Endothelial cell of umbilical vein (primary cell): ENCODE measurements at regions not wholly inside any gene's neighbourhood (a gene's known extent, or its start where the extent isn't known, plus 50 kb on each side); places are given as distances from the start of the nearest gene placed in this dataset.

ENCODE experiments used
- BruUV-seq: library from RNA; stranded (reverse); fragments of 400-500 nt; replicated peaks from 2 replicates; lab custom pipeline; 2021; lab: Mats Ljungman, UMichigan
- CTCF ChIA-PET: fragments of 300-600, 350-600 bp; sonication (Branson Sonifier 250); formaldehyde crosslinking; loops from one replicate; lab custom pipeline; 2021; ENCODE audit warnings: antibody characterized with exemption, inconsistent platforms; lab: Charles Lee
- POLR2A ChIA-PET: fragments of 300-600, 350-600 bp; sonication (Branson Sonifier 250); formaldehyde crosslinking; loops from one replicate; lab custom pipeline; 2021; ENCODE audit warnings: antibody characterized with exemption, inconsistent platforms; lab: Charles Lee
- DNase-seq: peaks from one replicate; pipeline ENCODE4 v3.0.0-alpha.2; 2011; ENCODE audit warnings: low read depth, low spot score
- FAIRE-seq: peaks from 2 replicates; lab custom pipeline; 2011; peaks lifted over from hg19 to GRCh38; lab: Jason Lieb, UNC
- H2AFZ ChIP-seq: 2 replicates; pipeline ENCODE4 v1.6.0; 2012; ENCODE audit warnings: low read depth, low read length, control low read depth, inconsistent platforms
- H3K27ac ChIP-seq: 2 replicates; pipeline ENCODE4 v1.5.1; 2011; ENCODE audit warnings: low read depth, mild to moderate bottlenecking, control low read depth, low read length, moderate library complexity; ENCODE audit not compliant: insufficient read depth
- H3K27me3 ChIP-seq, 2 experiments: 2 replicates each; pipeline versions ENCODE4 v1.6.0 to v1.6.1; 2011; ENCODE audit warnings: low read length in 2 of 2, mixed read lengths in 1 of 2; ENCODE audit not compliant: control insufficient read depth in 2 of 2, insufficient read depth in 2 of 2
- H3K36me3 ChIP-seq, 2 experiments: 2 replicates in 1 of 2; 3 replicates in 1 of 2; pipeline ENCODE4 v1.5.1; 2011; ENCODE audit warnings: low read length in 2 of 2, mild to moderate bottlenecking in 1 of 2, moderate library complexity in 1 of 2; ENCODE audit not compliant: control insufficient read depth in 2 of 2, insufficient read depth in 2 of 2; ENCODE audit errors: extremely low read depth in 1 of 2
- H3K4me1 ChIP-seq: 3 replicates; pipeline ENCODE4 v1.5.1; 2011; ENCODE audit warnings: mild to moderate bottlenecking, low read length; ENCODE audit not compliant: control insufficient read depth, insufficient read depth; ENCODE audit errors: extremely low read depth
- H3K4me2 ChIP-seq: 2 replicates; pipeline ENCODE4 v1.6.1; 2011; ENCODE audit warnings: low read length, control low read depth, mixed read lengths; ENCODE audit not compliant: insufficient read depth
- H3K4me3 ChIP-seq, 3 experiments: fragments of 200-600 bp in 1 of 3; sonication (generic), shearing (Covaris generic) in 1 of 3; replicated peaks in 1 of 3; 2 replicates each; pipeline ENCODE4 v1.5.1; 2011 to 2016; ENCODE audit warnings: control low read depth in 3 of 3, low read length in 3 of 3, mild to moderate bottlenecking in 2 of 3, inconsistent platforms in 1 of 3, low read depth in 1 of 3, moderate library complexity in 1 of 3; ENCODE audit not compliant: insufficient read depth in 1 of 3
- H3K79me2 ChIP-seq: 2 replicates; pipeline ENCODE4 v1.6.0; 2012; ENCODE audit warnings: low read length, inconsistent platforms; ENCODE audit not compliant: control insufficient read depth, insufficient read depth
- H3K9ac ChIP-seq: replicated peaks from 2 replicates; pipeline ENCODE3; 2011; ENCODE audit warnings: low read length, control low read depth; ENCODE audit not compliant: insufficient read depth; ENCODE audit errors: extremely low read depth
- H3K9me1 ChIP-seq: replicated peaks from 3 replicates; pipeline ENCODE4 v1.6.0; 2011; ENCODE audit warnings: mild to moderate bottlenecking, low read length; ENCODE audit not compliant: control insufficient read depth, insufficient read depth; ENCODE audit errors: extremely low read depth
- H3K9me3 ChIP-seq: replicated peaks from 2 replicates; pipeline ENCODE4 v1.5.1; 2012; ENCODE audit warnings: low read length, inconsistent platforms; ENCODE audit not compliant: control insufficient read depth, insufficient read depth
- H4K20me1 ChIP-seq: replicated peaks from 2 replicates; pipeline ENCODE3; 2011; ENCODE audit warnings: mild to moderate bottlenecking, low read length; ENCODE audit not compliant: control insufficient read depth, insufficient read depth; ENCODE audit errors: extremely low read depth
- EZH2 ChIP-seq: IDR thresholded peaks from 2 replicates; pipeline ENCODE4 v1.6.1; 2012; ENCODE audit warnings: borderline replicate concordance, low read depth, mild to moderate bottlenecking, moderate library complexity, low read length, inconsistent platforms; ENCODE audit not compliant: severe bottlenecking
- FOS ChIP-seq: IDR thresholded peaks from 2 replicates; pipeline ENCODE4 v1.6.1; 2011; ENCODE audit warnings: mild to moderate bottlenecking, low read length, moderate library complexity, borderline replicate concordance; ENCODE audit not compliant: insufficient read depth
- GATA2 ChIP-seq: IDR thresholded peaks from 2 replicates; pipeline ENCODE4 v1.7.0; 2011; ENCODE audit warnings: low read depth, mild to moderate bottlenecking, moderate library complexity, mixed read lengths, low read length; ENCODE audit not compliant: insufficient read length, insufficient read depth
- JUN ChIP-seq: IDR thresholded peaks from 2 replicates; pipeline ENCODE4 v1.6.1; 2011; ENCODE audit warnings: borderline replicate concordance, low read depth; ENCODE audit not compliant: insufficient read length, insufficient read depth
- MYC ChIP-seq: IDR thresholded peaks from one replicate; pipeline ENCODE4 v1.6.1; 2011; ENCODE audit warnings: mild to moderate bottlenecking, low read depth, low read length
- POLR2A ChIP-seq: IDR thresholded peaks from 2 replicates; pipeline ENCODE4 v1.6.1; 2012; ENCODE audit warnings: low read depth, mild to moderate bottlenecking, control low read depth, low read length
- POLR2AphosphoS5 ChIP-seq: IDR thresholded peaks from 2 replicates; pipeline ENCODE4 v1.6.1; 2012; ENCODE audit warnings: low read depth, mild to moderate bottlenecking, control low read depth, low read length, moderate library complexity; ENCODE audit not compliant: insufficient read depth
- dilution Hi-C: fragments of 300-500 bp; cut with MboI; formaldehyde crosslinking; loops from one replicate; pipeline ENCODE4 v1.15.0; 2019; ENCODE audit warnings: low sequenced_read_pairs; ENCODE audit not compliant: extremely low pct_ligation_motif_present
- intact Hi-C: fragments of 100-400 bp; cut with micrococcal nuclease; formaldehyde crosslinking; loops from one replicate; pipeline ENCODE4 v1.10.0; 2022
- TF ChIP-seq, protein P1 (sequence below): IDR thresholded peaks from 2 replicates; pipeline ENCODE4 v1.6.1; 2011; ENCODE audit not compliant: insufficient read depth, insufficient read length
- TF ChIP-seq, protein P2 (sequence below), 2 donors: IDR thresholded peaks; 1 replicate in 1 of 2; 2 replicates in 1 of 2; pipeline ENCODE4 v1.5.1; 2011; ENCODE audit warnings: low read length in 2 of 2, mild to moderate bottlenecking in 2 of 2, moderate library complexity in 2 of 2, control low read depth in 1 of 2, inconsistent platforms in 1 of 2, low read depth in 1 of 2; ENCODE audit not compliant: insufficient read depth in 1 of 2; ENCODE audit errors: extremely low read depth in 1 of 2

DNA sequence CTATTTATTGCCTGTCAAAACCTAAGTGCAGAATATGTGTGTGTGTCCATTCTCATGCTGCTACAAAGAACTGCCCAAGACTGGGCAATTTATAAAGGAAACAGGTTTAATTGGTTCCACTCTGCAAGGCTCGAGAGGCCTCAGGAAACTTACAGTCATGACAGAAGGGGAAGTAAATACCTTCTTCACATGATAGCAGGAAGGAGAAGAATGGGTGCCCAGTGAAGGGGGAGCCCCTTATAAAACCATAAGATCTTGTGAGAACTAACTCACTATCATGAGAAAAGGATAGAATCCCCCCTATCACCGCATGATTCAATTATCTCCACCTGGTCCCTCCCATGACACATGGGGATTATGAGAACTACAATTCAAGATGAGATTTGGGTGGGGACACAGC lies 300.7 kb upstream of the SNX7 start:
- CTCF ChIA-PET = no interaction called here
- H3K4me1 ChIP-seq = no peaks in the 10 kb centered on the region

More for the DNA sequence above, 300.7 kb upstream of the SNX7 start:
- no peaks in the 10 kb centered on the region for H3K9me1 ChIP-seq
- H3K79me2 ChIP-seq = no peaks in the 10 kb centered on the region
- no TSS peak for BruUV-seq
- FAIRE-seq (no peak), DNase-seq (no peak)
- no peaks in the 10 kb centered on the region for H3K9me3 ChIP-seq
- H4K20me1 ChIP-seq = no peaks in the 10 kb centered on the region
- POLR2A ChIA-PET = no interaction called here
- intact Hi-C loops (no loop called here), dilution Hi-C loops (no loop called here)
- no peaks in the 10 kb centered on the region for H3K36me3 ChIP-seq
- TF ChIP-seq FOS = no peak
- no peak for TF ChIP-seq JUN
- TF ChIP-seq POLR2AphosphoS5 = no peak
- TF ChIP-seq MYC = no peak
- TF ChIP-seq EZH2 = no peak
- TF ChIP-seq, protein P1, sequence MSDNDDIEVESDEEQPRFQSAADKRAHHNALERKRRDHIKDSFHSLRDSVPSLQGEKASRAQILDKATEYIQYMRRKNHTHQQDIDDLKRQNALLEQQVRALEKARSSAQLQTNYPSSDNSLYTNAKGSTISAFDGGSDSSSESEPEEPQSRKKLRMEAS = no peak
- TF ChIP-seq, protein P2, sequence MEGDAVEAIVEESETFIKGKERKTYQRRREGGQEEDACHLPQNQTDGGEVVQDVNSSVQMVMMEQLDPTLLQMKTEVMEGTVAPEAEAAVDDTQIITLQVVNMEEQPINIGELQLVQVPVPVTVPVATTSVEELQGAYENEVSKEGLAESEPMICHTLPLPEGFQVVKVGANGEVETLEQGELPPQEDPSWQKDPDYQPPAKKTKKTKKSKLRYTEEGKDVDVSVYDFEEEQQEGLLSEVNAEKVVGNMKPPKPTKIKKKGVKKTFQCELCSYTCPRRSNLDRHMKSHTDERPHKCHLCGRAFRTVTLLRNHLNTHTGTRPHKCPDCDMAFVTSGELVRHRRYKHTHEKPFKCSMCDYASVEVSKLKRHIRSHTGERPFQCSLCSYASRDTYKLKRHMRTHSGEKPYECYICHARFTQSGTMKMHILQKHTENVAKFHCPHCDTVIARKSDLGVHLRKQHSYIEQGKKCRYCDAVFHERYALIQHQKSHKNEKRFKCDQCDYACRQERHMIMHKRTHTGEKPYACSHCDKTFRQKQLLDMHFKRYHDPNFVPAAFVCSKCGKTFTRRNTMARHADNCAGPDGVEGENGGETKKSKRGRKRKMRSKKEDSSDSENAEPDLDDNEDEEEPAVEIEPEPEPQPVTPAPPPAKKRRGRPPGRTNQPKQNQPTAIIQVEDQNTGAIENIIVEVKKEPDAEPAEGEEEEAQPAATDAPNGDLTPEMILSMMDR (IDR thresholded peaks at IDR 0.05; ENCODE audit: extremely low read depth in 1 of 2, insufficient read depth in 1 of 2, low read depth in 1 of 2, low read length in 2 of 2) = no peak
- TF ChIP-seq POLR2A = no peak
- TF ChIP-seq GATA2 = no peak
- no peaks in the 10 kb centered on the region for H3K27me3 ChIP-seq
- H3K4me3 ChIP-seq = no peak overlapping the region
- no peak overlapping the region for H3K4me2 ChIP-seq
- no peak overlapping the region for H3K9ac ChIP-seq
- no peak overlapping the region for H2AFZ ChIP-seq
- no peak overlapping the region for H3K27ac ChIP-seq
